ENCODE measurements at regions not wholly inside any gene's neighbourhood (a gene's known extent, or its start where the extent isn't known, plus 50 kb on each side); places are given as distances from the start of the nearest gene placed in this dataset.

- TF ChIP-seq CTCF (IDR thresholded peaks at IDR 0.05): no peak
- H3K27me3 ChIP-seq: no peaks in the 10 kb centered on the region
- H3K27ac ChIP-seq: no peak overlapping the region
- H3K9me3 ChIP-seq: no peaks in the 10 kb centered on the region
- H3K4me1 ChIP-seq: no peaks in the 10 kb centered on the region
- H3K36me3 ChIP-seq: no peaks in the 10 kb centered on the region
- intact Hi-C loops (cut with DNase I): no loop called here
- no peak overlapping the region for H3K4me3 ChIP-seq
- DNase-seq (ENCODE audit: low spot score in 2 of 2): no peak
Measured at GRCh38 chr3:177249203-177249602, 51.9 kb upstream of the TBL1XR1 start.

- Histone ChIP-seq H3K9me3 (no peaks in the 10 kb centered on the region), H3K27me3 (no peaks in the 10 kb centered on the region), H3K36me3 (no peaks in the 10 kb centered on the region), H3K27ac (no peak overlapping the region), H3K4me1 (no peaks in the 10 kb centered on the region), H3K4me3 (no peak overlapping the region)
- TF ChIP-seq CTCF (IDR thresholded peaks at IDR 0.05): no peak
- no peak for DNase-seq (ENCODE audit: low spot score in 2 of 2)
- intact Hi-C loops (cut with DNase I): no loop called here
Measured at GRCh38 chr3:177250151-177250550, 52.9 kb upstream of the TBL1XR1 start.

- no peak overlapping the region for H3K27ac ChIP-seq
- no peaks in the 10 kb centered on the region for H3K9me3 ChIP-seq
- intact Hi-C loops (cut with DNase I): no loop called here
- no peaks in the 10 kb centered on the region for H3K36me3 ChIP-seq
- no peaks in the 10 kb centered on the region for H3K4me1 ChIP-seq
- no peaks in the 10 kb centered on the region for H3K27me3 ChIP-seq
- no peak for TF ChIP-seq CTCF (IDR thresholded peaks at IDR 0.05)
- no peak for DNase-seq (ENCODE audit: low spot score in 2 of 2)
- H3K4me3 ChIP-seq: no peak overlapping the region
Measured at GRCh38 chr3:177251755-177252154, 54.5 kb upstream of the TBL1XR1 start.

GRCh38 chr3:177257006-177257405, 59.7 kb upstream of the TBL1XR1 start:
- no peaks in the 10 kb centered on the region for H3K9me3 ChIP-seq
- no peak for TF ChIP-seq CTCF (IDR thresholded peaks at IDR 0.05)
- H3K4me3 ChIP-seq: no peak overlapping the region
- no peak overlapping the region for H3K27ac ChIP-seq
- no peaks in the 10 kb centered on the region for H3K36me3 ChIP-seq
- DNase-seq (ENCODE audit: low spot score in 2 of 2): no peak
- intact Hi-C loops (cut with DNase I): no loop called here
- no peaks in the 10 kb centered on the region for H3K4me1 ChIP-seq
- H3K27me3 ChIP-seq: no peaks in the 10 kb centered on the region

- Histone ChIP-seq H3K9me3 (no peaks in the 10 kb centered on the region), H3K27ac (no peak overlapping the region), H3K27me3 (no peaks in the 10 kb centered on the region), H3K4me1 (no peaks in the 10 kb centered on the region), H3K36me3 (no peaks in the 10 kb centered on the region), H3K4me3 (no peak overlapping the region)
- no peak for DNase-seq (ENCODE audit: low spot score in 2 of 2)
- intact Hi-C loops (cut with DNase I): no loop called here
- TF ChIP-seq CTCF (IDR thresholded peaks at IDR 0.05): no peak
Measured at GRCh38 chr3:177257625-177258024, 60.3 kb upstream of the TBL1XR1 start.

- Histone ChIP-seq H3K27ac (no peak overlapping the region), H3K36me3 (no peaks in the 10 kb centered on the region), H3K27me3 (no peaks in the 10 kb centered on the region), H3K4me1 (peaks cover 0 to 3% of the 10 kb centered on the region in 2 donors), H3K4me3 (no peak overlapping the region), H3K9me3 (no peaks in the 10 kb centered on the region)
- no peak for DNase-seq (ENCODE audit: low spot score in 2 of 2)
- intact Hi-C loops (cut with DNase I): no loop called here
- no peak for TF ChIP-seq CTCF (IDR thresholded peaks at IDR 0.05)
Measured at GRCh38 chr3:177262396-177262795, 65.1 kb upstream of the TBL1XR1 start.

All from ascending aorta (tissue), 2 donors.